HG02623 (cell line): ENCODE measurements at regions not wholly inside any gene's neighbourhood (a gene's known extent, or its start where the extent isn't known, plus 50 kb on each side); places are given as distances from the start of the nearest gene placed in this dataset.

Source experiments
- ATAC-seq: cut with Tn5 transposase; IDR thresholded peaks from one replicate; pipeline ENCODE4 v1.9.1; 2021; ENCODE audit warnings: moderate library complexity; ENCODE audit not compliant: unreplicated experiment

- no peak for ATAC-seq
These were observed 463.3 kb downstream of the BRD1 start for GRCh38 chr22:49364398-49364797.

GRCh38 chr22:49363526-49364230 is 464.0 kb downstream of the BRD1 start:
- no peak for ATAC-seq

- no peak for ATAC-seq
These were observed 465.3 kb downstream of the BRD1 start for GRCh38 chr22:49362211-49362839.

GRCh38 chr22:49361164-49361563 is 466.5 kb downstream of the BRD1 start:
- no peak for ATAC-seq

- ATAC-seq = no peak
These were observed 466.9 kb downstream of the BRD1 start for GRCh38 chr22:49360746-49361145.

GRCh38 chr22:49359076-49359475 is 468.6 kb downstream of the BRD1 start:
- no peak for ATAC-seq

- no peak for ATAC-seq
These were observed 469.8 kb downstream of the BRD1 start for GRCh38 chr22:49357661-49358440.

GRCh38 chr22:49356428-49356827 is 471.2 kb downstream of the BRD1 start:
- no peak for ATAC-seq

GRCh38 chr22:49355211-49355920 is 472.3 kb downstream of the BRD1 start:
- no peak for ATAC-seq

- ATAC-seq = no peak
These were observed 473.0 kb downstream of the BRD1 start for GRCh38 chr22:49354516-49355210.

- no peak for ATAC-seq
These were observed 474.4 kb downstream of the BRD1 start for GRCh38 chr22:49353235-49353634.

GRCh38 chr22:49352361-49353169 is 475.1 kb downstream of the BRD1 start:
- ATAC-seq = no peak

GRCh38 chr22:49351761-49352227 is 475.9 kb downstream of the BRD1 start:
- ATAC-seq = no peak

- ATAC-seq = no peak
These were observed 477.1 kb downstream of the BRD1 start for GRCh38 chr22:49350441-49351121.

- ATAC-seq = no peak
These were observed 477.8 kb downstream of the BRD1 start for GRCh38 chr22:49349841-49350381.

- no peak for ATAC-seq
These were observed 478.4 kb downstream of the BRD1 start for GRCh38 chr22:49349181-49349835.

GRCh38 chr22:49348631-49349030 is 479.0 kb downstream of the BRD1 start:
- ATAC-seq = no peak

- ATAC-seq = no peak
These were observed 480.3 kb downstream of the BRD1 start for GRCh38 chr22:49347376-49347775.
